Esophagus squamous epithelium (tissue), 4 donors: ENCODE measurements at regions not wholly inside any gene's neighbourhood (a gene's known extent, or its start where the extent isn't known, plus 50 kb on each side); places are given as distances from the start of the nearest gene placed in this dataset.

Source experiments
- POLR2A ChIP-seq, 4 donors: fragments of 450-650 bp; IDR thresholded peaks; one replicate each; pipeline ENCODE4 v1.6.1; 2017; ENCODE audit warnings: antibody characterized with exemption in 4 of 4, mild to moderate bottlenecking in 4 of 4, moderate library complexity in 3 of 4
- TF ChIP-seq, protein P1 (sequence below), 6 experiments: fragments of 450-650 bp in 4 of 6; fragments of 200-600 bp in 2 of 6; sonication (generic) in 2 of 6; IDR thresholded peaks; one replicate each; pipeline ENCODE4 v1.5.1; 2016 to 2019; ENCODE audit warnings: antibody characterized with exemption in 6 of 6, mild to moderate bottlenecking in 4 of 6, moderate library complexity in 4 of 6

GRCh38 chr6:66838764-66839163 lies 1131.7 kb upstream of the EYS start:
- TF ChIP-seq, protein P1, sequence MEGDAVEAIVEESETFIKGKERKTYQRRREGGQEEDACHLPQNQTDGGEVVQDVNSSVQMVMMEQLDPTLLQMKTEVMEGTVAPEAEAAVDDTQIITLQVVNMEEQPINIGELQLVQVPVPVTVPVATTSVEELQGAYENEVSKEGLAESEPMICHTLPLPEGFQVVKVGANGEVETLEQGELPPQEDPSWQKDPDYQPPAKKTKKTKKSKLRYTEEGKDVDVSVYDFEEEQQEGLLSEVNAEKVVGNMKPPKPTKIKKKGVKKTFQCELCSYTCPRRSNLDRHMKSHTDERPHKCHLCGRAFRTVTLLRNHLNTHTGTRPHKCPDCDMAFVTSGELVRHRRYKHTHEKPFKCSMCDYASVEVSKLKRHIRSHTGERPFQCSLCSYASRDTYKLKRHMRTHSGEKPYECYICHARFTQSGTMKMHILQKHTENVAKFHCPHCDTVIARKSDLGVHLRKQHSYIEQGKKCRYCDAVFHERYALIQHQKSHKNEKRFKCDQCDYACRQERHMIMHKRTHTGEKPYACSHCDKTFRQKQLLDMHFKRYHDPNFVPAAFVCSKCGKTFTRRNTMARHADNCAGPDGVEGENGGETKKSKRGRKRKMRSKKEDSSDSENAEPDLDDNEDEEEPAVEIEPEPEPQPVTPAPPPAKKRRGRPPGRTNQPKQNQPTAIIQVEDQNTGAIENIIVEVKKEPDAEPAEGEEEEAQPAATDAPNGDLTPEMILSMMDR (IDR thresholded peaks at IDR 0.05), result no peak
- no peak for TF ChIP-seq POLR2A (IDR thresholded peaks at IDR 0.05)
